LNCaP clone FGC (cell line): ENCODE measurements at regions not wholly inside any gene's neighbourhood (a gene's known extent, or its start where the extent isn't known, plus 50 kb on each side); places are given as distances from the start of the nearest gene placed in this dataset.

Experiments
- DNase-seq: peaks from one replicate; pipeline ENCODE4 v3.0.0-alpha.2; 2011; ENCODE audit warnings: low read depth
- H3K4me3 ChIP-seq: 2 replicates; pipeline ENCODE4 v1.5.1; 2011; ENCODE audit warnings: mild to moderate bottlenecking, low read depth, low read length, control low read depth
- TF ChIP-seq, protein P1 (sequence below): IDR thresholded peaks from 2 replicates; pipeline ENCODE4 v1.5.1; 2012; ENCODE audit warnings: mild to moderate bottlenecking; ENCODE audit not compliant: control insufficient read depth, insufficient read depth; ENCODE audit errors: extremely low read depth

DNA sequence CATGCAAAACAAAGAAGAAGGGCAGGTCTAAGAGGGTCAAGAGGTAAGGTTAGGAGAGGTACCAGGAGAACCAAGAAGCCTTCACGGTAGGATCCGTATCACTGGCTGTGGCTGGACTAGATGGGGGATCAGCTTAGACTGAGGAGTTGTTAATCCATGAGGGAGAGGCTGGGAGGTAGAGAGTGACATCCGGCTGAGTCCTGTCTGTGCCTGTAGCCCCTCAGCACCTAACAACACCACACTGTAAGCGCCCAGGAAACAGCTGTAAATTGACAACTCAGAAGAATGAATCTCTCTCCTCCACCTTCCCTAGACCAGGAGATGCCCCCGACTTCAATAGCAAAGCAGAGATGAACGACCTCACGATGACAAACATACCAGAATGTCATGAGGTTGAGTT, 199.4 kb upstream of the RPL38 start:
- H3K4me3 ChIP-seq, result no peak overlapping the region
- TF ChIP-seq, protein P1, sequence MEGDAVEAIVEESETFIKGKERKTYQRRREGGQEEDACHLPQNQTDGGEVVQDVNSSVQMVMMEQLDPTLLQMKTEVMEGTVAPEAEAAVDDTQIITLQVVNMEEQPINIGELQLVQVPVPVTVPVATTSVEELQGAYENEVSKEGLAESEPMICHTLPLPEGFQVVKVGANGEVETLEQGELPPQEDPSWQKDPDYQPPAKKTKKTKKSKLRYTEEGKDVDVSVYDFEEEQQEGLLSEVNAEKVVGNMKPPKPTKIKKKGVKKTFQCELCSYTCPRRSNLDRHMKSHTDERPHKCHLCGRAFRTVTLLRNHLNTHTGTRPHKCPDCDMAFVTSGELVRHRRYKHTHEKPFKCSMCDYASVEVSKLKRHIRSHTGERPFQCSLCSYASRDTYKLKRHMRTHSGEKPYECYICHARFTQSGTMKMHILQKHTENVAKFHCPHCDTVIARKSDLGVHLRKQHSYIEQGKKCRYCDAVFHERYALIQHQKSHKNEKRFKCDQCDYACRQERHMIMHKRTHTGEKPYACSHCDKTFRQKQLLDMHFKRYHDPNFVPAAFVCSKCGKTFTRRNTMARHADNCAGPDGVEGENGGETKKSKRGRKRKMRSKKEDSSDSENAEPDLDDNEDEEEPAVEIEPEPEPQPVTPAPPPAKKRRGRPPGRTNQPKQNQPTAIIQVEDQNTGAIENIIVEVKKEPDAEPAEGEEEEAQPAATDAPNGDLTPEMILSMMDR, result no peak
- no peak for DNase-seq

DNA sequence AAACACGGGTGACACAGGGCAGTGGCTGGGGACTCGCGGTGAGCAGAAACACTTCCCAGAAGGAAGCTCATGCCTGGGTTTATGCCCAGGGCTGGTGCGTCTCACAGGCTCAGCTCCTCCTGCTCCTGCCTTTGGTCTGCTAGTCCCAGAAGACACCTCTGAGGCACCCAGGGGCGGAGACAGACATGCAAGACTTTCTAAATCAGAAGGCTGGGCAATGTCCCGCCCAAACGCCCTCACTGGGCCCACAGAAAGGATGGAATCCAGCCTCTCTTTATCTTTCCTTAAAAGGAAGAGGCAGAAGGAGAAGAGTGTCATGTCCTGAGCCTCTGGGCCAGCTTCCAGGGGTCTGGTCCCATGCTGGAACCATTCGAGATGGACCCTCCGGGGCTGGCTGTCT, 197.7 kb upstream of the RPL38 start:
- no peak for DNase-seq
- no peak overlapping the region for H3K4me3 ChIP-seq
- TF ChIP-seq, protein P1, result no peak

DNA sequence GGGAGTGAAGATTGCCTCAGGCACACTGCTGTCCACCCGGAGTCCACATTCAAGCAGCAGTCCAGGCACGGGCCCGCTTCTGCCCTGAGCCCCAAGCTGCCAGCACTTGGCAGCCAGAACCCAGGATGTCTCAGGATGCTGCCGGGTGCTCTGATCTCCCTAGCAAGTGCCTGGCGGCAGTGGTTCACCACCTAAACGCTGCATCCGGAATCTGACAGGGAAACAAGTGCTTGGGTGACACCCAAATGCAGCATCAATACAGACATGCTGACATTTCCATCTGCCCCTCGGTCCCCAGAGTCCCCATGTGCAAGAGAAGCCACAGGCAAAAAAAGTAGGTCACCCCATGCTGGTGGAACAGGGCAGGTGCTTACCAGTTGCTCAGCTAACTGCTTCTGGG, 197.1 kb upstream of the RPL38 start:
- no peak overlapping the region for H3K4me3 ChIP-seq
- DNase-seq, result no peak
- TF ChIP-seq, protein P1, result no peak

DNA sequence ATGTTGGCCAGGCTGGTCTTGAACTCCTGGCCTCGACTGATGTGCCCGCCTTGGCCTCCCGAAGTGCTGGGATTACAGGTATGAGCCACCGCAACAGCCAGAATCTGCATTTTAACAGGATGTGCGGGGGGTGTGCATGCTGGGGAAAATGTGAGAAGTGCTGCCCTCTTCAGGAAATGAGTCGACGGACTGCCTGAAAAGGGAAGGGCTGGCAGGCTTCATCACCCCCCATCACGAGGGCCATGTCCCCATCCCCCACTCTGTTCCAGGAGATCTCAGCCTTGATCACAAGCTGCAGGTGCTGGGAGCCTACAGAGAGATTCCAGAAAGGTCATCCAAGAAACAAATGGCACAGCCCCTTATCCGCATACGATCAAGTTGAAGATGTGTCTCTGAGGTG, 195.3 kb upstream of the RPL38 start:
- TF ChIP-seq, protein P1, result peak; percentile 32; the same call in 1 of the 2 replicates
- H3K4me3 ChIP-seq, result no peak overlapping the region
- DNase-seq, result no peak

DNA sequence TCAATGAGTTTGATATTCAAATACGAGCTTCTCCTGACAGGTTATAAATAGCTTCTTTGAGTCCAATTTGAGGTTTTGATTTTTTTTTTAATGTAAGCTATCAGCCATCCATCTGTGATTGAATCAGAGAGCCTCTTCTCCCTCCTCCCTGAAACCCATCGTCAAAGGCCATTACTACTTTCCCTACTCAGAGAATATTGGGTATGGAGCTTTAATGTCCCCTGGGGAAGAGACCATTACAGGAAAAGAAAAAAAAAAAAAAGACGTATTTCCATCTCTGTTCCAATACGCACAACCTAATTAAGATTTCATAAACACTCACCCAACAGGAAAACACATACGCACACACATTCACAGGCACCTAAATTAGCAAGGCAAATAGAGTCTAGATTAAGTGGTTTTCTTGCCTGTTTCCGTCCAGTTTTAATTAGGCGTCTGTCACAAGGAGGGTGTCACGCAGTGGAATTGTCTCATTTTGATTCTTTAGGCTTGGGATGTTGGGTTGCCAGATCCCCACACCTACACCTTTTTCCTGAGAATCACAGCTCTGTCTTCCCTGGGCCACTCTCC, 194.3 kb upstream of the RPL38 start:
- TF ChIP-seq, protein P1, result no peak
- no peak overlapping the region for H3K4me3 ChIP-seq
- no peak for DNase-seq

DNA sequence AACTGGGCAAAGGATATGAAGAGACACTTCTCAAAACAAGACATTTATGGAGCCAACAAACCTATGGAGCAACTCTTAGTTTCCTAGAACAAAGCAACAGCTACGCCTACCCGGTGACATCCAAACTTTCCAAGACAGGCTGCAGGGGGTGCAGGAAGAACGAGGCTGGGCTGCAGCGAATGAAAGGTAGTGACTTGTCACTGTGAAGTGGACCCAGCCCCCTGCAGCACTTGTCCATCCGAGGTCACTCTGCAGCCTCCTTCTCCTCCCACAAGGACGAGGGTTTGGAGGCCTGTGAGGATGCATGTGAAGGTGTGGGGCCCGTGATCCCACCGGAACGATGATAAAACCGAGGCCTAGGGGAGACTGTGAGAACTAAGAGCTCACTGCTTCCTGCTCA, 192.6 kb upstream of the RPL38 start:
- TF ChIP-seq, protein P1, result no peak
- peak; percentile 21 for DNase-seq
- H3K4me3 ChIP-seq, result no peak overlapping the region

DNA sequence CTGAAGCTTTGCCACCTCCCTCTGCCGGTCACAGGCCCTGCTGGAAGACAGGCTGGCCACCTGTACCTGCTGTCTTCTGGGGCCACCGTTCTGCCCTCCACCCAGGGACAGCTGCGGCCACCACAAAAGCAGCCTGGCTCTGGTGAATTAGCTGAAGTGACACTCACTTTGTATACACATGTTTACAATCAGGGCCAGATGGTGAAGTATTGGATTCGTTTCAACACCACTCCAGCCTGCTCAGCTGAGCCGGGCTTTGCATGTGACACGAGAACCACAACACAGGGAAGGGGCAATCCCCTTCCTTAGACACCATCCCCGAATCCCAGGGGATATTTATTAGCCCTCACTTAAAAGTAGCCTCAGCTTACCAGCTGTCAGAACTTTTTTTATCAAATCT, 191.5 kb upstream of the RPL38 start:
- no peak for DNase-seq

More for the DNA sequence above, 191.5 kb upstream of the RPL38 start:
- no peak overlapping the region for H3K4me3 ChIP-seq
- TF ChIP-seq, protein P1, result no peak
